A549 (cell line): ENCODE measurements at regions not wholly inside any gene's neighbourhood (a gene's known extent, or its start where the extent isn't known, plus 50 kb on each side); places are given as distances from the start of the nearest gene placed in this dataset.

ENCODE experiments used
- ATAC-seq, 2 experiments: fragments of 200-7000 bp in 1 of 2; fragments of >200 bp in 1 of 2; cut with Nextera tagmentation in 1 of 2; cut with Tn5 transposase in 1 of 2; 3 replicates each; pipeline versions ENCODE4 v1.8.0 to v1.9.1; 2018 to 2020; ENCODE audit warnings: mild to moderate bottlenecking in 1 of 2, moderate library complexity in 1 of 2
- CTCF ChIA-PET: fragments of 300-600 bp; sonication (Branson Sonifier 250); formaldehyde crosslinking; extraction: SDS; loops from one replicate; lab custom pipeline; 2021; ENCODE audit warnings: antibody characterized with exemption, inconsistent platforms; lab: Yijun Ruan, JAX
- POLR2A ChIA-PET: fragments of 350-600 bp; formaldehyde crosslinking; extraction: SDS; loops from one replicate; lab custom pipeline; 2021; ENCODE audit warnings: antibody characterized with exemption, inconsistent platforms; lab: Yijun Ruan, JAX
- DNase-seq, 2 experiments: peaks; one replicate each; pipeline versions ENCODE4 v3.0.0 to v3.0.0-alpha.2; 2011 to 2016; ENCODE audit warnings: low read depth in 1 of 2, low spot score in 1 of 2
- FAIRE-seq: peaks from 2 replicates; lab custom pipeline; 2011; peaks lifted over from hg19 to GRCh38; lab: Jason Lieb, UNC
- H3K27ac ChIP-seq, 2 experiments: fragments of >200 bp; sonication (Bioruptor Twin); formaldehyde crosslinking; 3 replicates each; pipeline ENCODE4 v1.5.1; 2016 to 2017
- H3K4me1 ChIP-seq: fragments of >200 bp; sonication (Bioruptor Twin); formaldehyde crosslinking; 3 replicates; pipeline ENCODE4 v1.6.1; 2016
- H3K4me2 ChIP-seq: fragments of >200 bp; sonication (Bioruptor Twin); formaldehyde crosslinking; 3 replicates; pipeline ENCODE4 v1.6.1; 2016
- H3K4me3 ChIP-seq: fragments of >200 bp; sonication (Bioruptor Twin); formaldehyde crosslinking; 3 replicates; pipeline ENCODE4 v1.5.1; 2016
- H3K9me3 ChIP-seq: fragments of >200 bp; sonication (Bioruptor Twin); formaldehyde crosslinking; 3 replicates; pipeline ENCODE4 v1.6.1; 2016
- BCL3 ChIP-seq: fragments of >200 bp; sonication (Bioruptor Twin); formaldehyde crosslinking; IDR thresholded peaks from 3 replicates; pipeline ENCODE4 v1.6.1; 2016
- BHLHE40 ChIP-seq: IDR thresholded peaks from 2 replicates; pipeline ENCODE4 v1.6.1; 2012; ENCODE audit warnings: low read depth, low read length, inconsistent platforms
- CHD2 ChIP-seq: fragments of 150-350 bp; IDR thresholded peaks from 2 replicates; pipeline ENCODE4 v1.6.1; 2014; ENCODE audit warnings: low read length; ENCODE audit not compliant: partially characterized antibody
- ELK1 ChIP-seq: fragments of 150-350 bp; IDR thresholded peaks from 2 replicates; pipeline ENCODE4 v1.6.1; 2014; ENCODE audit warnings: low read depth, mild to moderate bottlenecking, low read length
- ESRRA ChIP-seq: fragments of 150-350 bp; IDR thresholded peaks from 2 replicates; pipeline ENCODE4 v1.6.1; 2014; ENCODE audit warnings: mild to moderate bottlenecking, low read length, borderline replicate concordance
- FOSB ChIP-seq: fragments of 250-450 bp; sonication (Bioruptor Pico); IDR thresholded peaks from 2 replicates; pipeline ENCODE4 v1.5.0; 2020; ENCODE audit warnings: mild to moderate bottlenecking, moderate library complexity
- FOSL2 ChIP-seq, 2 experiments: fragments of 450-650 bp in 1 of 2; fragments of >200 bp in 1 of 2; sonication (Bioruptor Twin) in 1 of 2; formaldehyde crosslinking; IDR thresholded peaks; 2 replicates each; pipeline versions ENCODE4 v1.5.0 to v1.6.1; 2016 to 2020; ENCODE audit warnings: mild to moderate bottlenecking in 1 of 2, moderate library complexity in 1 of 2
- HEYL ChIP-seq: fragments of 250-450 bp; sonication (Bioruptor Pico); IDR thresholded peaks from 2 replicates; pipeline ENCODE4 v1.8.0; 2021; ENCODE audit warnings: mild to moderate bottlenecking, moderate library complexity
- HOXA7 ChIP-seq: fragments of 250-450 bp; sonication (Bioruptor Pico); IDR thresholded peaks from 2 replicates; pipeline ENCODE4 v1.5.0; 2020; ENCODE audit warnings: mild to moderate bottlenecking, moderate library complexity
- MAFK ChIP-seq: fragments of 450-650 bp; IDR thresholded peaks from 2 replicates; pipeline ENCODE4 v1.6.1; 2014; ENCODE audit not compliant: partially characterized antibody
- RCOR1 ChIP-seq: fragments of 150-350 bp; IDR thresholded peaks from 2 replicates; pipeline ENCODE4 v1.6.1; 2014; ENCODE audit warnings: antibody characterized with exemption, low read length, low read depth
- RFX5 ChIP-seq: fragments of 450-650 bp; IDR thresholded peaks from 2 replicates; pipeline ENCODE4 v1.7.1; 2014; ENCODE audit warnings: antibody characterized with exemption, mild to moderate bottlenecking, moderate library complexity
- SMC3 ChIP-seq: fragments of >200 bp; sonication (Bioruptor Twin); formaldehyde crosslinking; IDR thresholded peaks from 3 replicates; pipeline ENCODE4 v1.6.1; 2018; ENCODE audit warnings: inconsistent platforms
- SREBF2 ChIP-seq: fragments of 450-650 bp; IDR thresholded peaks from 2 replicates; pipeline ENCODE4 v1.6.1; 2014; ENCODE audit warnings: mild to moderate bottlenecking, moderate library complexity
- USF2 ChIP-seq: fragments of 450-650 bp; IDR thresholded peaks from 2 replicates; pipeline ENCODE4 v1.6.1; 2014; ENCODE audit warnings: antibody characterized with exemption
- ZSCAN20 ChIP-seq: fragments of 250-450 bp; sonication (Bioruptor Pico); IDR thresholded peaks from 2 replicates; pipeline ENCODE4 v1.8.0; 2022; ENCODE audit warnings: mild to moderate bottlenecking, moderate library complexity
- WGBS: methylation state at CpG from one replicate; pipeline ENCODE4 v1.1.6; 2017; ENCODE audit errors: missing lambda C conversion rate; 5-methylcytosine and 5-hydroxymethylcytosine counted together
- TF ChIP-seq, protein P1 (sequence below): fragments of 250-450 bp; sonication (Bioruptor Pico); IDR thresholded peaks from 2 replicates; pipeline ENCODE4 v1.5.0; 2020; ENCODE audit warnings: low read depth, mild to moderate bottlenecking, moderate library complexity
- TF ChIP-seq, protein P2 (sequence below): fragments of >200 bp; sonication (Bioruptor Twin); formaldehyde crosslinking; IDR thresholded peaks from 3 replicates; pipeline ENCODE4 v1.5.1; 2016
- TF ChIP-seq, protein P3 (sequence below): fragments of 200-600 bp; sonication (generic); IDR thresholded peaks from 2 replicates; pipeline ENCODE4 v1.6.1; 2016; ENCODE audit warnings: antibody characterized with exemption, mild to moderate bottlenecking, moderate library complexity

DNA sequence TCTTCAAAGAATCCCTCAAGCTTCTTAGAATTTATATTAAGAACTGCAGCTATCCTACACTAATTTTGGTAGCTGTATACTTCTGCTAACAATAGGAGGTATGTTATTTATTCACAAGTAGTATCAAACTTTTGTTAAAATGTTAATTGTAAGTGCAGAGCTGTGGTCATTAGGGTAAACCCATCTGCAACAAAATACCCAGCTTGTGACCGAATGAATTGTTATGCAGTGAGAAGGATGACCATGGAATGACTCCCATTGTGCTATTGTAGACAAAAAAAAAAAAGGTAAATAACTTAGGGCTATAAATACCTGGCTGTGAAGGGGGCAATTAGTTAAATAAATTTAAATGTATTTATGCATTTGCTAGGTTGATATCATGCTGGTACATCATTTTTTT lies 186.1 kb downstream of the ADCYAP1 start:
- Histone ChIP-seq H3K4me3 (no peak overlapping the region), H3K27ac (no peak overlapping the region), H3K9me3 (no peaks in the 10 kb centered on the region), H3K4me1 (no peaks in the 10 kb centered on the region), H3K4me2 (no peak overlapping the region)
- FAIRE-seq (no peak), ATAC-seq (no peak), DNase-seq (no peak)
- 5% methylated on average over 1 of the region's 1 CpG for WGBS
- CTCF ChIA-PET, result interaction anchor here (1.0 kb wide), 1 partner anchor 12 kb away, joined by 3 read pairs; no protein-coding TSS in a partner anchor
- POLR2A ChIA-PET, result no interaction called here
- TF ChIP-seq RCOR1, result no peak
- TF ChIP-seq CHD2, result no peak
- TF ChIP-seq ESRRA, result no peak
- TF ChIP-seq, protein P1, sequence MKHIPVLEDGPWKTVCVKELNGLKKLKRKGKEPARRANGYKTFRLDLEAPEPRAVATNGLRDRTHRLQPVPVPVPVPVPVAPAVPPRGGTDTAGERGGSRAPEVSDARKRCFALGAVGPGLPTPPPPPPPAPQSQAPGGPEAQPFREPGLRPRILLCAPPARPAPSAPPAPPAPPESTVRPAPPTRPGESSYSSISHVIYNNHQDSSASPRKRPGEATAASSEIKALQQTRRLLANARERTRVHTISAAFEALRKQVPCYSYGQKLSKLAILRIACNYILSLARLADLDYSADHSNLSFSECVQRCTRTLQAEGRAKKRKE (CRISPR knock-in tag), result no peak
- no peak for TF ChIP-seq FOSL2 (IDR thresholded peaks at IDR 0.05)
- TF ChIP-seq FOSL2 (CRISPR knock-in tag; IDR thresholded peaks at IDR 0.05), result no peak
- TF ChIP-seq MAFK, result no peak
- TF ChIP-seq ZSCAN20 (CRISPR knock-in tag), result no peak
- TF ChIP-seq BCL3, result no peak
- TF ChIP-seq, protein P2, sequence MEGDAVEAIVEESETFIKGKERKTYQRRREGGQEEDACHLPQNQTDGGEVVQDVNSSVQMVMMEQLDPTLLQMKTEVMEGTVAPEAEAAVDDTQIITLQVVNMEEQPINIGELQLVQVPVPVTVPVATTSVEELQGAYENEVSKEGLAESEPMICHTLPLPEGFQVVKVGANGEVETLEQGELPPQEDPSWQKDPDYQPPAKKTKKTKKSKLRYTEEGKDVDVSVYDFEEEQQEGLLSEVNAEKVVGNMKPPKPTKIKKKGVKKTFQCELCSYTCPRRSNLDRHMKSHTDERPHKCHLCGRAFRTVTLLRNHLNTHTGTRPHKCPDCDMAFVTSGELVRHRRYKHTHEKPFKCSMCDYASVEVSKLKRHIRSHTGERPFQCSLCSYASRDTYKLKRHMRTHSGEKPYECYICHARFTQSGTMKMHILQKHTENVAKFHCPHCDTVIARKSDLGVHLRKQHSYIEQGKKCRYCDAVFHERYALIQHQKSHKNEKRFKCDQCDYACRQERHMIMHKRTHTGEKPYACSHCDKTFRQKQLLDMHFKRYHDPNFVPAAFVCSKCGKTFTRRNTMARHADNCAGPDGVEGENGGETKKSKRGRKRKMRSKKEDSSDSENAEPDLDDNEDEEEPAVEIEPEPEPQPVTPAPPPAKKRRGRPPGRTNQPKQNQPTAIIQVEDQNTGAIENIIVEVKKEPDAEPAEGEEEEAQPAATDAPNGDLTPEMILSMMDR, result no peak
- TF ChIP-seq SMC3, result no peak
- no peak for TF ChIP-seq HOXA7
- TF ChIP-seq, protein P3, sequence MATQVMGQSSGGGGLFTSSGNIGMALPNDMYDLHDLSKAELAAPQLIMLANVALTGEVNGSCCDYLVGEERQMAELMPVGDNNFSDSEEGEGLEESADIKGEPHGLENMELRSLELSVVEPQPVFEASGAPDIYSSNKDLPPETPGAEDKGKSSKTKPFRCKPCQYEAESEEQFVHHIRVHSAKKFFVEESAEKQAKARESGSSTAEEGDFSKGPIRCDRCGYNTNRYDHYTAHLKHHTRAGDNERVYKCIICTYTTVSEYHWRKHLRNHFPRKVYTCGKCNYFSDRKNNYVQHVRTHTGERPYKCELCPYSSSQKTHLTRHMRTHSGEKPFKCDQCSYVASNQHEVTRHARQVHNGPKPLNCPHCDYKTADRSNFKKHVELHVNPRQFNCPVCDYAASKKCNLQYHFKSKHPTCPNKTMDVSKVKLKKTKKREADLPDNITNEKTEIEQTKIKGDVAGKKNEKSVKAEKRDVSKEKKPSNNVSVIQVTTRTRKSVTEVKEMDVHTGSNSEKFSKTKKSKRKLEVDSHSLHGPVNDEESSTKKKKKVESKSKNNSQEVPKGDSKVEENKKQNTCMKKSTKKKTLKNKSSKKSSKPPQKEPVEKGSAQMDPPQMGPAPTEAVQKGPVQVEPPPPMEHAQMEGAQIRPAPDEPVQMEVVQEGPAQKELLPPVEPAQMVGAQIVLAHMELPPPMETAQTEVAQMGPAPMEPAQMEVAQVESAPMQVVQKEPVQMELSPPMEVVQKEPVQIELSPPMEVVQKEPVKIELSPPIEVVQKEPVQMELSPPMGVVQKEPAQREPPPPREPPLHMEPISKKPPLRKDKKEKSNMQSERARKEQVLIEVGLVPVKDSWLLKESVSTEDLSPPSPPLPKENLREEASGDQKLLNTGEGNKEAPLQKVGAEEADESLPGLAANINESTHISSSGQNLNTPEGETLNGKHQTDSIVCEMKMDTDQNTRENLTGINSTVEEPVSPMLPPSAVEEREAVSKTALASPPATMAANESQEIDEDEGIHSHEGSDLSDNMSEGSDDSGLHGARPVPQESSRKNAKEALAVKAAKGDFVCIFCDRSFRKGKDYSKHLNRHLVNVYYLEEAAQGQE, result no peak
- no peak for TF ChIP-seq SREBF2
- TF ChIP-seq ELK1, result no peak
- TF ChIP-seq HEYL (CRISPR knock-in tag), result no peak
- TF ChIP-seq RFX5, result no peak
- TF ChIP-seq FOSB, result no peak
- TF ChIP-seq USF2, result no peak
- TF ChIP-seq BHLHE40, result no peak
